Skin epidermis (tissue), 12 donors: ENCODE measurements at regions not wholly inside any gene's neighbourhood (a gene's known extent, or its start where the extent isn't known, plus 50 kb on each side); places are given as distances from the start of the nearest gene placed in this dataset.
"Not testable (repeated sequence)": the region's sequence is repeated elsewhere in the genome, so short reads cannot be mapped to it uniquely, and the experiment has no call there.

ENCODE experiments used
- H3K27ac ChIP-seq, 21 experiments: fragments of 200-600 bp; sonication (generic) in 11 of 21; one replicate each; pipeline ENCODE4 v1.5.0; 2020; ENCODE audit warnings: mild to moderate bottlenecking in 3 of 21, inconsistent platforms in 2 of 21, moderate library complexity in 2 of 21
- H3K4me3 ChIP-seq, 7 experiments: fragments of 200-600 bp; sonication (generic) in 2 of 7; one replicate each; pipeline ENCODE4 v1.5.0; 2020; ENCODE audit warnings: inconsistent platforms in 2 of 7, mild to moderate bottlenecking in 2 of 7, moderate library complexity in 1 of 7

- Histone ChIP-seq H3K4me3 (no peak overlapping the region), H3K27ac (no peak overlapping the region)
Measured at GRCh38 chr10:44249490-44249889, 135.4 kb downstream of the CXCL12 start.

GRCh38 chr10:44246700-44247099 lies 138.2 kb downstream of the CXCL12 start:
- not testable (repeated sequence) for H3K27ac ChIP-seq, H3K4me3 ChIP-seq

- not testable (repeated sequence) for H3K4me3 ChIP-seq, H3K27ac ChIP-seq
Measured at GRCh38 chr10:44246287-44246686, 138.6 kb downstream of the CXCL12 start.

GRCh38 chr10:44245601-44245938 lies 139.3 kb downstream of the CXCL12 start:
- no peak overlapping the region for H3K4me3 ChIP-seq
- H3K27ac ChIP-seq: no peak overlapping the region

- no peak overlapping the region for H3K4me3 ChIP-seq
- H3K27ac ChIP-seq: no peak overlapping the region
Measured at GRCh38 chr10:44244745-44245600, 139.9 kb downstream of the CXCL12 start.

- Histone ChIP-seq H3K27ac (no peak overlapping the region), H3K4me3 (no peak overlapping the region)
Measured at GRCh38 chr10:44243851-44244510, 140.9 kb downstream of the CXCL12 start.

- H3K27ac ChIP-seq: no peak overlapping the region
- no peak overlapping the region for H3K4me3 ChIP-seq
Measured at GRCh38 chr10:44242826-44243225, 142.1 kb downstream of the CXCL12 start.

GRCh38 chr10:44242091-44242490 lies 142.8 kb downstream of the CXCL12 start:
- Histone ChIP-seq H3K4me3 (no peak overlapping the region), H3K27ac (no peak overlapping the region)

GRCh38 chr10:44240584-44241205 lies 144.2 kb downstream of the CXCL12 start:
- H3K4me3 ChIP-seq: no peak overlapping the region
- no peak overlapping the region for H3K27ac ChIP-seq

- no peak overlapping the region for H3K27ac ChIP-seq
Measured at GRCh38 chr10:44238212-44238611, 146.7 kb downstream of the CXCL12 start.

GRCh38 chr10:44237364-44238049 lies 147.4 kb downstream of the CXCL12 start:
- Histone ChIP-seq H3K27ac (no peak overlapping the region), H3K4me3 (no peak overlapping the region)

More at GRCh38 chr10:44238212-44238611, 146.7 kb downstream of the CXCL12 start:
- no peak overlapping the region for H3K4me3 ChIP-seq

GRCh38 chr10:44235363-44235762 lies 149.5 kb downstream of the CXCL12 start:
- H3K27ac ChIP-seq: no peak overlapping the region
- H3K4me3 ChIP-seq: no peak overlapping the region

- no peak overlapping the region for H3K27ac ChIP-seq
- H3K4me3 ChIP-seq: no peak overlapping the region
Measured at GRCh38 chr10:44234483-44234875, 150.4 kb downstream of the CXCL12 start.

GRCh38 chr10:44233561-44234482 lies 151.1 kb downstream of the CXCL12 start:
- H3K4me3 ChIP-seq: no peak overlapping the region
- no peak overlapping the region for H3K27ac ChIP-seq

GRCh38 chr10:44217274-44217820 lies 167.6 kb downstream of the CXCL12 start:
- Histone ChIP-seq H3K27ac (no peak overlapping the region), H3K4me3 (no peak overlapping the region)

- no peak overlapping the region for H3K4me3 ChIP-seq
- H3K27ac ChIP-seq: no peak overlapping the region
Measured at GRCh38 chr10:44216073-44216472, 168.8 kb downstream of the CXCL12 start.

- Histone ChIP-seq H3K27ac (no peak overlapping the region), H3K4me3 (no peak overlapping the region)
Measured at GRCh38 chr10:44209811-44210210, 175.1 kb downstream of the CXCL12 start.

GRCh38 chr10:44207160-44207559 lies 177.7 kb downstream of the CXCL12 start:
- no peak overlapping the region for H3K4me3 ChIP-seq
- H3K27ac ChIP-seq: no peak overlapping the region
